Cardiac septum (tissue), 1 donor: ENCODE measurements at regions not wholly inside any gene's neighbourhood (a gene's known extent, or its start where the extent isn't known, plus 50 kb on each side); places are given as distances from the start of the nearest gene placed in this dataset.
"Not testable (repeated sequence)": the region's sequence is repeated elsewhere in the genome, so short reads cannot be mapped to it uniquely, and the experiment has no call there.

Experiments used
- DNase-seq: peaks from one replicate; pipeline ENCODE4 v3.0.0-alpha.2; 2020; ENCODE audit warnings: low spot score
- intact Hi-C: fragments of 100-400 bp; cut with DNase I; formaldehyde crosslinking; loops from one replicate; pipeline ENCODE4 v1.14.0; 2022
- donor health status: DM: no; HTN: no; CAD: no.

- intact Hi-C loops, result no loop called here
- no peak for DNase-seq
These were observed 621.9 kb upstream of the CITED2 start for GRCh38 chr6:139996253-139996834.

GRCh38 chr6:139994998-139995397, 620.5 kb upstream of the CITED2 start:
- intact Hi-C loops, result no loop called here
- DNase-seq, result no peak

GRCh38 chr6:139990856-139991465, 616.5 kb upstream of the CITED2 start:
- no peak for DNase-seq
- intact Hi-C loops, result no loop called here

- no peak for DNase-seq
- intact Hi-C loops, result no loop called here
These were observed 615.7 kb upstream of the CITED2 start for GRCh38 chr6:139990026-139990686.

- intact Hi-C loops, result loop anchor here (10.0 kb wide), 2 partner anchors 224 to 456 kb away; no protein-coding TSS in a partner anchor
- no peak for DNase-seq
These were observed 614.2 kb upstream of the CITED2 start for GRCh38 chr6:139988685-139989084.

GRCh38 chr6:139987091-139987490, 612.6 kb upstream of the CITED2 start:
- DNase-seq, result no peak
- intact Hi-C loops, result loop anchor here (10.0 kb wide), 2 partner anchors 222 to 458 kb away; no protein-coding TSS in a partner anchor

- intact Hi-C loops, result loop anchor here (10.0 kb wide), 2 partner anchors 221 to 459 kb away; no protein-coding TSS in a partner anchor
- no peak for DNase-seq
These were observed 610.9 kb upstream of the CITED2 start for GRCh38 chr6:139985236-139985815.

GRCh38 chr6:139984317-139984716, 609.9 kb upstream of the CITED2 start:
- no peak for DNase-seq
- intact Hi-C loops, result loop anchor here (5.0 to 10.0 kb wide), 3 partner anchors 93 to 460 kb away; no protein-coding TSS in a partner anchor

- no peak for DNase-seq
These were observed 609.3 kb upstream of the CITED2 start for GRCh38 chr6:139983555-139984276.

GRCh38 chr6:139982652-139983295, 608.3 kb upstream of the CITED2 start:
- intact Hi-C loops, result loop anchor here (5.0 to 10.0 kb wide), 3 partner anchors 95 to 462 kb away; no protein-coding TSS in a partner anchor
- DNase-seq, result no peak

More at GRCh38 chr6:139983555-139984276, 609.3 kb upstream of the CITED2 start:
- intact Hi-C loops, result loop anchor here (5.0 to 10.0 kb wide), 3 partner anchors 94 to 461 kb away; no protein-coding TSS in a partner anchor

- intact Hi-C loops, result loop anchor here (5.0 to 10.0 kb wide), 3 partner anchors 95 to 463 kb away; no protein-coding TSS in a partner anchor
These were observed 607.7 kb upstream of the CITED2 start for GRCh38 chr6:139982195-139982594.

GRCh38 chr6:139981768-139982181, 607.3 kb upstream of the CITED2 start:
- intact Hi-C loops, result loop anchor here (5.0 to 10.0 kb wide), 3 partner anchors 96 to 463 kb away; no protein-coding TSS in a partner anchor
- DNase-seq, result no peak

More at GRCh38 chr6:139982195-139982594, 607.7 kb upstream of the CITED2 start:
- DNase-seq, result no peak

GRCh38 chr6:139981066-139981624, 606.7 kb upstream of the CITED2 start:
- intact Hi-C loops, result loop anchor here (5.0 to 10.0 kb wide), 3 partner anchors 96 to 464 kb away; no protein-coding TSS in a partner anchor
- DNase-seq, result no peak

GRCh38 chr6:139980631-139981030, 606.2 kb upstream of the CITED2 start:
- DNase-seq, result not testable (repeated sequence)
- intact Hi-C loops, result loop anchor here (5.0 to 10.0 kb wide), 3 partner anchors 97 to 464 kb away; no protein-coding TSS in a partner anchor

GRCh38 chr6:139979021-139979725, 604.7 kb upstream of the CITED2 start:
- intact Hi-C loops, result loop anchor here (5.0 kb wide), 2 partner anchors 97 to 607 kb away; partner anchors contain the start of gene CITED2
- no peak for DNase-seq

GRCh38 chr6:139977887-139978332, 603.5 kb upstream of the CITED2 start:
- intact Hi-C loops, result loop anchor here (5.0 kb wide), 2 partner anchors 96 to 606 kb away; partner anchors contain the start of gene CITED2
- DNase-seq, result no peak

GRCh38 chr6:139973669-139974344, 599.4 kb upstream of the CITED2 start:
- intact Hi-C loops, result no loop called here
- DNase-seq, result no peak
